ENCODE measurements at regions not wholly inside any gene's neighbourhood (a gene's known extent, or its start where the extent isn't known, plus 50 kb on each side); places are given as distances from the start of the nearest gene placed in this dataset.
A peak's percentile ranks its signal among the peaks of the same experiment; 100 is the strongest.

DNA sequence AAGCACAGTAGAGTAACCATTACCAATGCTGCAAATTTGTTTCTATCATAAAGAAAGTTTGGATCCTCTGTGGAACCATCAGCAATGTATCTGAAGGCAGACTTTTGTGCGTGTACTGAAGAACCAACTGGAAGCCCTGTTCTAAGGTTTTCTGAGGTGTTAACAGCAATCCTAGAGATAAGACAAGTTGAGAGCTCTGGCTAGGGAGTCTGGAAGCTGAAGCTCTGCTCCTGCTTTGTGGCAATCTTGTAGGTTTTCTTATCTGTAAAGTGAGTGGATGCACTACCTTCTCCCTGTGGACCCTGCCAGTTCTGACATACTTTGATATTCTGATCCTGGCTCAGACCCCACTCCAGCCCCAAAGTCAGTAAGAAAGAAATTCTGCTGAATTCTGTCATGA is 171.2 kb upstream of the SLC14A2 start (continued):
- TF ChIP-seq, protein P1, sequence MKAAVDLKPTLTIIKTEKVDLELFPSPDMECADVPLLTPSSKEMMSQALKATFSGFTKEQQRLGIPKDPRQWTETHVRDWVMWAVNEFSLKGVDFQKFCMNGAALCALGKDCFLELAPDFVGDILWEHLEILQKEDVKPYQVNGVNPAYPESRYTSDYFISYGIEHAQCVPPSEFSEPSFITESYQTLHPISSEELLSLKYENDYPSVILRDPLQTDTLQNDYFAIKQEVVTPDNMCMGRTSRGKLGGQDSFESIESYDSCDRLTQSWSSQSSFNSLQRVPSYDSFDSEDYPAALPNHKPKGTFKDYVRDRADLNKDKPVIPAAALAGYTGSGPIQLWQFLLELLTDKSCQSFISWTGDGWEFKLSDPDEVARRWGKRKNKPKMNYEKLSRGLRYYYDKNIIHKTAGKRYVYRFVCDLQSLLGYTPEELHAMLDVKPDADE (IDR thresholded peaks at IDR 0.05) = no peak
- no peak for TF ChIP-seq CREB1 (CRISPR knock-in tag; IDR thresholded peaks at IDR 0.05; ENCODE audit: low read depth)
- no peak for TF ChIP-seq ZNF114 (CRISPR knock-in tag; IDR thresholded peaks at IDR 0.05)
- no peak for TF ChIP-seq EZH2 (IDR thresholded peaks at IDR 0.05; ENCODE audit: low read depth, unreplicated experiment)
- TF ChIP-seq, protein P2, sequence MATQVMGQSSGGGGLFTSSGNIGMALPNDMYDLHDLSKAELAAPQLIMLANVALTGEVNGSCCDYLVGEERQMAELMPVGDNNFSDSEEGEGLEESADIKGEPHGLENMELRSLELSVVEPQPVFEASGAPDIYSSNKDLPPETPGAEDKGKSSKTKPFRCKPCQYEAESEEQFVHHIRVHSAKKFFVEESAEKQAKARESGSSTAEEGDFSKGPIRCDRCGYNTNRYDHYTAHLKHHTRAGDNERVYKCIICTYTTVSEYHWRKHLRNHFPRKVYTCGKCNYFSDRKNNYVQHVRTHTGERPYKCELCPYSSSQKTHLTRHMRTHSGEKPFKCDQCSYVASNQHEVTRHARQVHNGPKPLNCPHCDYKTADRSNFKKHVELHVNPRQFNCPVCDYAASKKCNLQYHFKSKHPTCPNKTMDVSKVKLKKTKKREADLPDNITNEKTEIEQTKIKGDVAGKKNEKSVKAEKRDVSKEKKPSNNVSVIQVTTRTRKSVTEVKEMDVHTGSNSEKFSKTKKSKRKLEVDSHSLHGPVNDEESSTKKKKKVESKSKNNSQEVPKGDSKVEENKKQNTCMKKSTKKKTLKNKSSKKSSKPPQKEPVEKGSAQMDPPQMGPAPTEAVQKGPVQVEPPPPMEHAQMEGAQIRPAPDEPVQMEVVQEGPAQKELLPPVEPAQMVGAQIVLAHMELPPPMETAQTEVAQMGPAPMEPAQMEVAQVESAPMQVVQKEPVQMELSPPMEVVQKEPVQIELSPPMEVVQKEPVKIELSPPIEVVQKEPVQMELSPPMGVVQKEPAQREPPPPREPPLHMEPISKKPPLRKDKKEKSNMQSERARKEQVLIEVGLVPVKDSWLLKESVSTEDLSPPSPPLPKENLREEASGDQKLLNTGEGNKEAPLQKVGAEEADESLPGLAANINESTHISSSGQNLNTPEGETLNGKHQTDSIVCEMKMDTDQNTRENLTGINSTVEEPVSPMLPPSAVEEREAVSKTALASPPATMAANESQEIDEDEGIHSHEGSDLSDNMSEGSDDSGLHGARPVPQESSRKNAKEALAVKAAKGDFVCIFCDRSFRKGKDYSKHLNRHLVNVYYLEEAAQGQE (IDR thresholded peaks at IDR 0.05; ENCODE audit: unreplicated experiment) = no peak
- TF ChIP-seq JUNB (IDR thresholded peaks at IDR 0.05; ENCODE audit: unreplicated experiment) = no peak
- TF ChIP-seq STAT1 (IDR thresholded peaks at IDR 0.05; ENCODE audit: unreplicated experiment) = no peak
- TF ChIP-seq, protein P3, sequence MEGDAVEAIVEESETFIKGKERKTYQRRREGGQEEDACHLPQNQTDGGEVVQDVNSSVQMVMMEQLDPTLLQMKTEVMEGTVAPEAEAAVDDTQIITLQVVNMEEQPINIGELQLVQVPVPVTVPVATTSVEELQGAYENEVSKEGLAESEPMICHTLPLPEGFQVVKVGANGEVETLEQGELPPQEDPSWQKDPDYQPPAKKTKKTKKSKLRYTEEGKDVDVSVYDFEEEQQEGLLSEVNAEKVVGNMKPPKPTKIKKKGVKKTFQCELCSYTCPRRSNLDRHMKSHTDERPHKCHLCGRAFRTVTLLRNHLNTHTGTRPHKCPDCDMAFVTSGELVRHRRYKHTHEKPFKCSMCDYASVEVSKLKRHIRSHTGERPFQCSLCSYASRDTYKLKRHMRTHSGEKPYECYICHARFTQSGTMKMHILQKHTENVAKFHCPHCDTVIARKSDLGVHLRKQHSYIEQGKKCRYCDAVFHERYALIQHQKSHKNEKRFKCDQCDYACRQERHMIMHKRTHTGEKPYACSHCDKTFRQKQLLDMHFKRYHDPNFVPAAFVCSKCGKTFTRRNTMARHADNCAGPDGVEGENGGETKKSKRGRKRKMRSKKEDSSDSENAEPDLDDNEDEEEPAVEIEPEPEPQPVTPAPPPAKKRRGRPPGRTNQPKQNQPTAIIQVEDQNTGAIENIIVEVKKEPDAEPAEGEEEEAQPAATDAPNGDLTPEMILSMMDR (conservative IDR thresholded peaks at IDR 0.05; ENCODE audit: low read depth in 2 of 2) = no peak

DNA sequence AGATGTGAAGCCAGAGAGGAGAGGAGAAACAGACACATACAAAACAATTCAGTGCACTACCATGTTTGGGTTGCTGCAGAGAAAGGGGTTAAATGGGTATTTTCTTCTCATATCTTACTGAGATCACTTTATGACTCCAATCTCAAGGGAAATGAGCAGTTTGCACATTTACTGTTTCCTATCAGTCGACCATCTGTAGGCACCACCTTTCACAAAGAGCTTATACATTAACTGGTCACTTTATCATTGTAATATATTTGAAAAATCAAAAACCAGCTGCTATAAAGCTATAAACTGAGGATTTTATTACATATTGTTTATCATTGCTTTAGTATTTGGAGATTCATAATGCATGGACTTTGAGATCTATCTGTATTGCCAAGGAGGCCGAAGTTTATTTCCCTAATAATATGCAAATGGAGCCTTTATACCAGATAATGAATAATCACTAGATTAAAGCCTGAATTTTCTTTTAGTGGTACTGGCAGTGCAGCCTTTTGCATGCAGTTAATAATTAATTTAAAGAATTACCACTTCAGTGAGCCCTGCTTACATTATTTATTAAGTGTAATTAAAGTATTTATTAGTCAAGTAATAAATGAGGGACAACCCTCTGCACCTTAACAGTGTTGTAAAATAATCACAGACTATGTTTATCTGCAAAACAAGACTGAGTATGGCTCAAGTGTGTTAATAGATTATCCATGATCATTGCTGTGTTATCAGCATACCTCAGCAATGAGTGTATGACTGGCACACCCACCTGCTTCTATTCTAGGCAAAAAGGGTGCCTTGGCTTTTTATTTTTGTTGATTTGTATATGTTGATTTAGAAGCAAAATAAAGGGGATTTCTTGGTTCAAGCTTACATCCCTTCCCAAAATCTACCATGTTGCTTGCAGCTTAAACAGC is 167.7 kb upstream of the SLC14A2 start:
- H3K4me1 ChIP-seq (ENCODE audit: insufficient read depth) = no peaks in the 10 kb centered on the region
- H3K4me3 Mint-ChIP-seq = no peak overlapping the region
- TF ChIP-seq, protein P3 (conservative IDR thresholded peaks at IDR 0.05; ENCODE audit: low read depth in 2 of 2) = no peak
- TF ChIP-seq NANOG (IDR thresholded peaks at IDR 0.05; ENCODE audit: borderline replicate concordance) (no peak), JUNB (IDR thresholded peaks at IDR 0.05; ENCODE audit: unreplicated experiment) (no peak), CREB1 (CRISPR knock-in tag; IDR thresholded peaks at IDR 0.05; ENCODE audit: low read depth) (no peak), POLR2AphosphoS5 (IDR thresholded peaks at IDR 0.05; ENCODE audit: low read depth) (no peak), EZH2phosphoT487 (IDR thresholded peaks at IDR 0.05; ENCODE audit: unreplicated experiment) (no peak)
- TF ChIP-seq, protein P2 (IDR thresholded peaks at IDR 0.05; ENCODE audit: unreplicated experiment) = no peak
- TF ChIP-seq, protein P1 (IDR thresholded peaks at IDR 0.05) = no peak

More for the DNA sequence above, 167.7 kb upstream of the SLC14A2 start:
- Histone ChIP-seq H2AFZ (peak overlapping the region; percentile 69; the same call in 1 of the 2 replicates), H3K4me3 (no peak overlapping the region), H3K9me2 (ENCODE audit: insufficient read depth) (no peaks in the 10 kb centered on the region; the same call in 1 of the 2 replicates), H3K27me3 (ENCODE audit: insufficient read depth) (no peaks in the 10 kb centered on the region), H3K27ac (ENCODE audit: low read depth) (no peak overlapping the region), H3K79me2 (replicated peaks; ENCODE audit: insufficient read depth) (no peaks in the 10 kb centered on the region), H4K20me1 (replicated peaks; ENCODE audit: insufficient read depth) (no peaks in the 10 kb centered on the region), H3K36me3 (ENCODE audit: insufficient read depth) (no peaks in the 10 kb centered on the region), H3K4me2 (no peak overlapping the region), H3F3A (replicated peaks; ENCODE audit: low read depth) (no peaks in the 10 kb centered on the region)
- H3K27ac Mint-ChIP-seq = no peak overlapping the region
- no peaks in the 10 kb centered on the region for H3K36me3 Mint-ChIP-seq (ENCODE audit: low read depth)
- H3K4me1 Mint-ChIP-seq = peaks cover 4% of the 10 kb centered on the region; the same call in 1 of the 3 replicates
- peaks cover 2% of the 10 kb centered on the region for H3K27me3 Mint-ChIP-seq (ENCODE audit: insufficient read depth, low read depth, poor library complexity)
- H3K9me3 Mint-ChIP-seq = no peaks in the 10 kb centered on the region
- no peak for ATAC-seq
- DNase-seq (ENCODE audit: low spot score) = no peak
